ENCODE measurements at regions not wholly inside any gene's neighbourhood (a gene's known extent, or its start where the extent isn't known, plus 50 kb on each side); places are given as distances from the start of the nearest gene placed in this dataset.

- TF ChIP-seq, protein P1, sequence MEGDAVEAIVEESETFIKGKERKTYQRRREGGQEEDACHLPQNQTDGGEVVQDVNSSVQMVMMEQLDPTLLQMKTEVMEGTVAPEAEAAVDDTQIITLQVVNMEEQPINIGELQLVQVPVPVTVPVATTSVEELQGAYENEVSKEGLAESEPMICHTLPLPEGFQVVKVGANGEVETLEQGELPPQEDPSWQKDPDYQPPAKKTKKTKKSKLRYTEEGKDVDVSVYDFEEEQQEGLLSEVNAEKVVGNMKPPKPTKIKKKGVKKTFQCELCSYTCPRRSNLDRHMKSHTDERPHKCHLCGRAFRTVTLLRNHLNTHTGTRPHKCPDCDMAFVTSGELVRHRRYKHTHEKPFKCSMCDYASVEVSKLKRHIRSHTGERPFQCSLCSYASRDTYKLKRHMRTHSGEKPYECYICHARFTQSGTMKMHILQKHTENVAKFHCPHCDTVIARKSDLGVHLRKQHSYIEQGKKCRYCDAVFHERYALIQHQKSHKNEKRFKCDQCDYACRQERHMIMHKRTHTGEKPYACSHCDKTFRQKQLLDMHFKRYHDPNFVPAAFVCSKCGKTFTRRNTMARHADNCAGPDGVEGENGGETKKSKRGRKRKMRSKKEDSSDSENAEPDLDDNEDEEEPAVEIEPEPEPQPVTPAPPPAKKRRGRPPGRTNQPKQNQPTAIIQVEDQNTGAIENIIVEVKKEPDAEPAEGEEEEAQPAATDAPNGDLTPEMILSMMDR (optimal IDR thresholded peaks at IDR 0.05 in 1 of 3, IDR thresholded peaks at IDR 0.05 in 1 of 3, conservative IDR thresholded peaks at IDR 0.05 in 1 of 3; ENCODE audit: extremely low read depth in 1 of 3, insufficient read depth in 2 of 3, low read length in 3 of 3): no peak
- TF ChIP-seq EZH2 (IDR thresholded peaks at IDR 0.05; ENCODE audit: low read length): no peak
- no peak overlapping the region for H3K9ac ChIP-seq (ENCODE audit: control insufficient read depth, extremely low read depth, insufficient read depth, low read length)
- no peak overlapping the region for H3K4me2 ChIP-seq (ENCODE audit: control insufficient read depth, extremely low read depth, insufficient read depth, low read depth, low read length)
- dilution Hi-C loops (cut with MboI; ENCODE audit: extremely low pct_ligation_motif_present, low sequenced_read_pairs): no loop called here
- no peaks in the 10 kb centered on the region for H3K36me3 ChIP-seq (ENCODE audit: control insufficient read depth in 2 of 2, extremely low read depth in 1 of 2, insufficient read depth in 2 of 2, low read length in 2 of 2)
- H4K20me1 ChIP-seq (ENCODE audit: control insufficient read depth, extremely low read depth, insufficient read depth, low read length): no peaks in the 10 kb centered on the region
- H3K4me1 ChIP-seq (ENCODE audit: control insufficient read depth, extremely low read depth, insufficient read depth, low read length): peaks cover 6% of the 10 kb centered on the region
- H3K9me3 ChIP-seq (ENCODE audit: control insufficient read depth, low read depth, low read length): no peaks in the 10 kb centered on the region
- H3K4me3 ChIP-seq (ENCODE audit: control insufficient read depth in 2 of 3, extremely low read depth in 1 of 3, insufficient read depth in 2 of 3, low read depth in 1 of 3, low read length in 3 of 3): no peak overlapping the region
- DNase-seq (ENCODE audit: low read depth, low spot score) (no peak), FAIRE-seq (no peak)
- H3K9me1 ChIP-seq (ENCODE audit: control insufficient read depth, extremely low read depth, insufficient read depth, low read length): no peaks in the 10 kb centered on the region
- no peak overlapping the region for H3K27ac ChIP-seq (ENCODE audit: control insufficient read depth, insufficient read depth, low read length)
- no peaks in the 10 kb centered on the region for H3K79me2 ChIP-seq (ENCODE audit: control insufficient read depth, insufficient read depth, low read length)
- H3K27me3 ChIP-seq (ENCODE audit: control insufficient read depth, extremely low read depth, insufficient read depth, low read length): no peaks in the 10 kb centered on the region
- no peak overlapping the region for H2AFZ ChIP-seq (ENCODE audit: control insufficient read depth, low read length)
Measured at GRCh38 chr10:52895059-52895458, 122.5 kb upstream of the MBL2 start.

DNA sequence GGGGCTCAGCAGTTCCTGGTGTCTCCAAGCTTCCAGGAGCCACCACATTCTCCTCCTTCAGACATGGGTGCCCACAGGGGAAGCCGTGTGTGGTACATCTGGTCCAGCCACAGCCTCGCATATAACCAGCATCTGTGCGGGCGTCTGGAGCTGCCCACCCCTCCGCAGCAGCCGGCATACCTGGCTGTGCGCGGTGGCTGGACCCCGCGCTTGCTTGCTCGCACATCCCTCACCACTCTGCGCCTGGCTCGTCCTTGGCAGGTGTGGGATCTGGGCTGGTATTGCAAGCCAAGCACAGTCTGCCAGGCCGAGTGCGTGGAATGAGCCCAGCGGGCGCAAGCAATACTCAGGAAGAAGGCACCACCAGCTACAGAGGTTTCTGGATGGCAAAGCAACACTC is 117.7 kb upstream of the MBL2 start:
- Histone ChIP-seq H3K27me3 (ENCODE audit: control insufficient read depth, extremely low read depth, insufficient read depth, low read length) (no peaks in the 10 kb centered on the region), H3K9ac (ENCODE audit: control insufficient read depth, extremely low read depth, insufficient read depth, low read length) (no peak overlapping the region), H3K27ac (ENCODE audit: control insufficient read depth, insufficient read depth, low read length) (no peak overlapping the region), H3K9me3 (ENCODE audit: control insufficient read depth, low read depth, low read length) (no peaks in the 10 kb centered on the region), H3K36me3 (ENCODE audit: control insufficient read depth in 2 of 2, extremely low read depth in 1 of 2, insufficient read depth in 2 of 2, low read length in 2 of 2) (no peaks in the 10 kb centered on the region), H3K4me1 (ENCODE audit: control insufficient read depth, extremely low read depth, insufficient read depth, low read length) (no peaks in the 10 kb centered on the region), H2AFZ (ENCODE audit: control insufficient read depth, low read length) (no peak overlapping the region), H3K4me3 (ENCODE audit: control insufficient read depth in 2 of 3, extremely low read depth in 1 of 3, insufficient read depth in 2 of 3, low read depth in 1 of 3, low read length in 3 of 3) (no peak overlapping the region), H3K4me2 (ENCODE audit: control insufficient read depth, extremely low read depth, insufficient read depth, low read depth, low read length) (no peak overlapping the region), H3K79me2 (ENCODE audit: control insufficient read depth, insufficient read depth, low read length) (no peaks in the 10 kb centered on the region), H4K20me1 (ENCODE audit: control insufficient read depth, extremely low read depth, insufficient read depth, low read length) (no peaks in the 10 kb centered on the region), H3K9me1 (ENCODE audit: control insufficient read depth, extremely low read depth, insufficient read depth, low read length) (no peaks in the 10 kb centered on the region)
- FAIRE-seq (no peak), DNase-seq (ENCODE audit: low read depth, low spot score) (no peak)
- dilution Hi-C loops (cut with MboI; ENCODE audit: extremely low pct_ligation_motif_present, low sequenced_read_pairs): no loop called here
- TF ChIP-seq EZH2 (IDR thresholded peaks at IDR 0.05; ENCODE audit: low read length): no peak
- TF ChIP-seq, protein P1 (optimal IDR thresholded peaks at IDR 0.05 in 1 of 3, IDR thresholded peaks at IDR 0.05 in 1 of 3, conservative IDR thresholded peaks at IDR 0.05 in 1 of 3; ENCODE audit: extremely low read depth in 1 of 3, insufficient read depth in 2 of 3, low read length in 3 of 3): no peak
